OCI-LY1 (cell line): ENCODE measurements at regions not wholly inside any gene's neighbourhood (a gene's known extent, or its start where the extent isn't known, plus 50 kb on each side); places are given as distances from the start of the nearest gene placed in this dataset.

Source experiments
- CTCF ChIP-seq: fragments of 200-600 bp; sonication (generic), shearing (Covaris generic); IDR thresholded peaks from 2 replicates; pipeline ENCODE4 v1.5.1; 2017; ENCODE audit warnings: mild to moderate bottlenecking, antibody characterized with exemption, low read length, moderate library complexity, mixed read lengths
- EZH2 ChIP-seq: fragments of 200-600 bp; sonication (generic), shearing (Covaris generic); IDR thresholded peaks from 2 replicates; pipeline ENCODE4 v1.8.0; 2017; ENCODE audit warnings: borderline replicate concordance, mixed run types, mild to moderate bottlenecking, antibody characterized with exemption, low read length, moderate library complexity, mixed read lengths

- TF ChIP-seq CTCF (no peak), EZH2 (no peak)
Measured at GRCh38 chr16:6341981-6342380, 990.7 kb upstream of the RBFOX1 start.
